ENCODE measurements at regions not wholly inside any gene's neighbourhood (a gene's known extent, or its start where the extent isn't known, plus 50 kb on each side); places are given as distances from the start of the nearest gene placed in this dataset.

GRCh38 chr6:120279466-120280167, 930.1 kb upstream of the MAN1A1 start:
- no peak for TF ChIP-seq CTCF (IDR thresholded peaks at IDR 0.05)
- no peak for TF ChIP-seq GABPA (IDR thresholded peaks at IDR 0.05; ENCODE audit: low read depth)
